Left lung (tissue), 4 donors: ENCODE measurements at regions not wholly inside any gene's neighbourhood (a gene's known extent, or its start where the extent isn't known, plus 50 kb on each side); places are given as distances from the start of the nearest gene placed in this dataset.

Experiments
- ATAC-seq: fragments of 200-7000 bp; cut with Tn5 transposase; one replicate; pipeline ENCODE4 v1.9.1; 2020; ENCODE audit warnings: moderate library complexity
- DNase-seq, 4 donors: peaks; one replicate each; pipeline ENCODE4 v3.0.0-alpha.2; 2013 to 2020
- H3K27ac ChIP-seq, 2 donors: fragments of 200-600 bp; sonication (generic) in 1 of 2; one replicate each; pipeline versions ENCODE4 v1.5.0 to v1.8.0; 2020 to 2021
- H3K27me3 ChIP-seq, 2 donors: fragments of 200-600 bp; sonication (generic) in 1 of 2; one replicate each; pipeline versions ENCODE4 v1.5.0 to v1.8.0; 2020 to 2021
- H3K36me3 ChIP-seq, 2 donors: fragments of 200-600 bp; sonication (generic) in 1 of 2; one replicate each; pipeline versions ENCODE4 v1.5.0 to v1.8.0; 2020 to 2021
- H3K4me1 ChIP-seq, 2 donors: fragments of 200-600 bp; one replicate each; pipeline ENCODE4 v1.8.0; 2021
- H3K4me3 ChIP-seq, 2 donors: fragments of 200-600 bp; sonication (generic) in 1 of 2; one replicate each; pipeline versions ENCODE4 v1.5.0 to v1.8.0; 2020 to 2021; ENCODE audit warnings: mild to moderate bottlenecking in 1 of 2
- H3K9me3 ChIP-seq, 2 donors: fragments of 200-600 bp; sonication (generic) in 1 of 2; one replicate each; pipeline versions ENCODE4 v1.5.0 to v1.8.0; 2020 to 2021
- intact Hi-C, 2 donors: fragments of 100-400 bp; cut with DNase I; formaldehyde crosslinking; loops; one replicate each; pipeline versions ENCODE4 v1.11.2 to v1.14.2; 2022
- TF ChIP-seq, protein P1 (sequence below), 2 donors: fragments of 200-600 bp; sonication (generic) in 1 of 2; IDR thresholded peaks; one replicate each; pipeline versions ENCODE4 v1.5.0 to v1.8.0; 2021; ENCODE audit warnings: antibody characterized with exemption in 2 of 2
- donor health status: DM: no; HTN: yes; CAD: no.
- donor health status: DM: no; HTN: no; CAD: no.

DNA sequence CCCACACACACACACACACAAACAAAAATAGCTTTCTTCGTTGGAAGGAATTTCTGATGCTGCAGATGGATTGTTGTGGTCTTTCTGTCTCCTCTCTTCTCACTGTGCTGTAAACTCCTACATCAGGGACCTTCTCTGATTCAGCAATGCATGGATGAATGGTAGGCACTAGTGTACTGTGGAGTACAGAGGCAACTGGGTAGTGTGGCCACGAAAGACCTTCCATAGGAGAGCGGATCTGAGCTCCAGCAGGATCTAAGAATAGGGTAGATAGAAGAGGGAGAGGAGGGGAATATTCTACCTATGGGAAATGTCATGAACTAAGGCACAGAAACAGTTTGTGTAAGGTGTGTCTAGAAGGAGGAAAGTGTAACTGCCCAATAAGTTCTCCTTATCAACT, 266.8 kb downstream of the MYCN start:
- Histone ChIP-seq H3K36me3 (no peaks in the 10 kb centered on the region), H3K27ac (no peak overlapping the region), H3K4me3 (no peak overlapping the region), H3K9me3 (peaks cover 0 to 8% of the 10 kb centered on the region in 2 donors), H3K4me1 (no peaks in the 10 kb centered on the region), H3K27me3 (no peaks in the 10 kb centered on the region)
- ATAC-seq (no peak), DNase-seq (no peak)
- TF ChIP-seq, protein P1, sequence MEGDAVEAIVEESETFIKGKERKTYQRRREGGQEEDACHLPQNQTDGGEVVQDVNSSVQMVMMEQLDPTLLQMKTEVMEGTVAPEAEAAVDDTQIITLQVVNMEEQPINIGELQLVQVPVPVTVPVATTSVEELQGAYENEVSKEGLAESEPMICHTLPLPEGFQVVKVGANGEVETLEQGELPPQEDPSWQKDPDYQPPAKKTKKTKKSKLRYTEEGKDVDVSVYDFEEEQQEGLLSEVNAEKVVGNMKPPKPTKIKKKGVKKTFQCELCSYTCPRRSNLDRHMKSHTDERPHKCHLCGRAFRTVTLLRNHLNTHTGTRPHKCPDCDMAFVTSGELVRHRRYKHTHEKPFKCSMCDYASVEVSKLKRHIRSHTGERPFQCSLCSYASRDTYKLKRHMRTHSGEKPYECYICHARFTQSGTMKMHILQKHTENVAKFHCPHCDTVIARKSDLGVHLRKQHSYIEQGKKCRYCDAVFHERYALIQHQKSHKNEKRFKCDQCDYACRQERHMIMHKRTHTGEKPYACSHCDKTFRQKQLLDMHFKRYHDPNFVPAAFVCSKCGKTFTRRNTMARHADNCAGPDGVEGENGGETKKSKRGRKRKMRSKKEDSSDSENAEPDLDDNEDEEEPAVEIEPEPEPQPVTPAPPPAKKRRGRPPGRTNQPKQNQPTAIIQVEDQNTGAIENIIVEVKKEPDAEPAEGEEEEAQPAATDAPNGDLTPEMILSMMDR (IDR thresholded peaks at IDR 0.05): no peak
- intact Hi-C loops: no loop called here

DNA sequence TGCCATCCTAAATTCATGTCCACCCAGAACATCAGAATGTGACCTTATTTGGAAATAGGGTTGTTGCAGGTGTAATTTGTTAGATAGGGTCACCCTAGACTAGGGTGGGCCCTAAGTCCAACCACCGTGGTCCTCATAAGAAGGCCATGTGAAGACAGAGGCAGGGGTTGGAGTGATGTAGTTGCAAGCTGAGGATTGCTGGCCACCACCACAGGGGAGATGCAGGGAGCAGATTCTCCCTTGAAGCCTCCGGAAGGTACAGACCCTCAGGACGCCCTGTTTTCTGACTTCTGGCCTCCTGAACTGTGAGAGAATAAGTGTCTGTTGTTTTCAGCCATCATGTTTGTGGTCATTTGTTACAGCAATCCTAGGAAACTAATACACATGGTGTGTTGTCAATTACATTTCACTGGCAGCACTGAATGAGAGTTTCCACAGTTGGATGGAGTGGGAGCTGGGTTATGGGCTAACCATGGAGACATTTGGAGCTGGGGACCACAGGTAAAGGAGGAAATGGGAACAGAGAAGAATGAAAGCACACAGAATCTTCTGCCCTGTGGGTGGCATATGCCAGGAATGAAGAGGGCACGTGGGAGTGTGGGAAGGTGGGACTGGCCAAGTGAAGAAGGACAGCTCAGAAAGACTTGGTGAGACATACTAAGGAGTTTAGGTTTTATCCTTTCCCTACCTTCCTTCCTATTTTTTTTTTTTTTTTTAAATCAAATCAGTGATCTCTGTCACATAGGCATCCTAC, 266.0 kb downstream of the MYCN start:
- peaks cover 0 to 8% of the 10 kb centered on the region in 2 donors for H3K9me3 ChIP-seq
- DNase-seq (no peak), ATAC-seq (no peak)
- no peak overlapping the region for H3K4me3 ChIP-seq
- intact Hi-C loops: no loop called here
- TF ChIP-seq, protein P1 (IDR thresholded peaks at IDR 0.05): no peak
- H3K27me3 ChIP-seq: no peaks in the 10 kb centered on the region
- H3K4me1 ChIP-seq: no peaks in the 10 kb centered on the region
- no peak overlapping the region for H3K27ac ChIP-seq
- H3K36me3 ChIP-seq: no peaks in the 10 kb centered on the region

DNA sequence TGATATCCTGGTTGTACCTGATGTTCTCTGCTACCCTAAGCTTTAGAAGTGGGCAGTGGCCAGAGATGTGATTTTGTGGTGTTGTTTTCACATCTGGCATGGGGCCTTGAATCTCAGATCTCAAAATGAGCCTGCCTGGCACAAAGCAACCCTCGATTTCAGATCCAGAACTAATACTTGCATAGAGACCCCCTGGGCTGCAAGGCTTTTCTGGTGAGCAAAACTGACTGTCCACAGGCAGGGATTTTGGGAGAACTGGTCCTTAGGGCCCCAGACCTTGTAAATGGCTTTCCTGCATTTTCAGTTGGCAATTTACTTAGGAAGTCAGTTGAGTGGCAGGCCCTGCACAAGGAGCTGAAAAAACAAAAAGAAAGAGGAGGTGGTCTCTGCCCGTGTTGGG, 265.3 kb downstream of the MYCN start:
- DNase-seq (no peak), ATAC-seq (no peak)
- intact Hi-C loops: no loop called here
- TF ChIP-seq, protein P1 (IDR thresholded peaks at IDR 0.05): no peak
- no peak overlapping the region for H3K4me3 ChIP-seq
- no peaks in the 10 kb centered on the region for H3K4me1 ChIP-seq
- no peak overlapping the region for H3K27ac ChIP-seq
- H3K36me3 ChIP-seq: no peaks in the 10 kb centered on the region
- no peaks in the 10 kb centered on the region for H3K27me3 ChIP-seq
- H3K9me3 ChIP-seq: peaks cover 0 to 8% of the 10 kb centered on the region in 2 donors

DNA sequence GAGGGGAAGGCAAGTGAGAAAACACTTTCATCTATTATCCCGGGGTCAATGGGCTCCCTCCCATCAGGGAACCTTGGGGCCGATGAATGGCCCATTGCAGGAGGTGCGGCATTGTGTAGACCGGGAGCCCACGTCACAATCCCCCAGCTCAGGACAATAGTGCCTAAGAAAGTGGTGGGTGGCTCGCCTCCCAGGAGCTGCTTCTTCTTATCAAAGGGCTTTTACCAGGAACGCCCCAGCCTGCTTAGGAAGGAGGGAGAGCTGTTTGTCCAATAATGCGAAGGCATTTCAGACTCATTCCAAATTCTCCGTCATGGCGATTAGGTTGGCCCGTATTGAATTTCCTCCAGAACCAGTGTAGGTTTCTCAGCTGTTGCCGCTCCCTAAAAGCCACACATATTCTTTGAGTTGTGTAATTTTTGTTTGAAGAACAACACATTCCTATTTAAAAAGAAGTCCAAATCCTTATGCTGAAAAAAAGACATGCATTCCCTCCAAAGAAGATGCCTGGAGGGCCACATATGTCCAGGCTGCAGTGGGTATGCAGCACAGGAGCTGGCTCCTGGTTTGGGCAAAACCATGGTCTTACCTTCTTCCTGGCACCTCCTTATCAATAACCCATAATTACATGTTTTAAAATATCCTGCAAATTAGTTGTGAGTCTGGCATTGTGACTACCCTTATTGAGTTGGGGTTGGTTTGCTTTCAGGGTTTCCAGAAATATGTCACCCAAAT, 264.7 kb downstream of the MYCN start:
- Histone ChIP-seq H3K9me3 (peaks cover 0 to 8% of the 10 kb centered on the region in 2 donors), H3K27ac (no peak overlapping the region), H3K4me1 (no peaks in the 10 kb centered on the region), H3K36me3 (no peaks in the 10 kb centered on the region), H3K27me3 (no peaks in the 10 kb centered on the region), H3K4me3 (no peak overlapping the region)
- DNase-seq (no peak), ATAC-seq (no peak)
- intact Hi-C loops: no loop called here
- TF ChIP-seq, protein P1 (IDR thresholded peaks at IDR 0.05): no peak

DNA sequence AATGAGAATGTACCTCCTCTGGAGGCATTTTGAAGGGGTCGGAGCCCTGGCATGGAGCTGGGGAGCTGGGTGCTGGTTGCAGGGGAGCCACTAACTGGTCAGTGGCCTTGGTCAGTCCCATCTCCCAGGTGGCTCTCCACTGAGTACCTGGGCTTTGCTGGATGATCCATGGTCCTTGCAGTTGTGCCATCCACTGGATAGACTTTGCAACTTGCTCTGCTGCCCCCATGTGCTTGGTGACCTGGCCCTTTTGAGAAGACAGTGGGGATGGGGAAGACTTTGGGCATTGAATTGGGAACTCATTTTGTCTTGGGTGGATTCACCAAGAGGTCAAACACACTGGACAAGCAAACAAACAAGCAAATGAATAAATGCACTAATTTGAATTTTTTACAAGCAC, 263.9 kb downstream of the MYCN start:
- Histone ChIP-seq H3K9me3 (peaks cover 0 to 8% of the 10 kb centered on the region in 2 donors), H3K4me1 (no peaks in the 10 kb centered on the region), H3K36me3 (no peaks in the 10 kb centered on the region), H3K27me3 (no peaks in the 10 kb centered on the region), H3K4me3 (no peak overlapping the region), H3K27ac (no peak overlapping the region)
- intact Hi-C loops: no loop called here
- DNase-seq: no peak
- no peak for ATAC-seq
- TF ChIP-seq, protein P1 (IDR thresholded peaks at IDR 0.05): no peak
